ENCODE measurements at regions not wholly inside any gene's neighbourhood (a gene's known extent, or its start where the extent isn't known, plus 50 kb on each side); places are given as distances from the start of the nearest gene placed in this dataset.

DNA sequence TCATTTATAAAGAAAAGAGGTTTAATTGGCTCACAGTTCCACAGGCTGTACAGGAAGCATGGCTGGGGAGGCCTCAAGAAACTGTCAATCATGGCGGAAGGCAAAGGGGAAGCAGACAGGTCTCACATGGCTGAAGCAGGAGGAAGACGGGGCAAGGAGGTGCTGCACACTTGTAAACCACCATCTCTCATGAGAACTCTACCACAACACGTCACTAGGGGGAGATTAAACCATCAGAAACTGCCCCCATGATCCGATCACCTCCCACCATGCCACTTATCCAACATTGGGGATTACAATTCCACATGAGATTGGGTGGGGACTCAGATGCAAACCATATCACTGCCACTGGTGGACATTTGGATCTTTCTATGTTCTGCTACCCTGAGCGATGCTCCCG lies 351.4 kb downstream of the NPHP4 start:
- Histone ChIP-seq H3K4me3 (ENCODE audit: low read length) (no peak overlapping the region), H3K9me3 (ENCODE audit: low read length) (no peaks in the 10 kb centered on the region), H3K4me1 (ENCODE audit: insufficient read depth, low read length) (no peaks in the 10 kb centered on the region), H3K27ac (ENCODE audit: low read depth, low read length) (no peak overlapping the region), H3K36me3 (ENCODE audit: insufficient read depth, low read length) (no peaks in the 10 kb centered on the region), H3K27me3 (ENCODE audit: insufficient read depth, low read length, poor library complexity, severe bottlenecking) (no peaks in the 10 kb centered on the region)
- H3K4me1 Mint-ChIP-seq, result peaks cover 3 to 8% (median 7%) of the 10 kb centered on the region in 3 donors
- CTCF ChIA-PET, result interaction anchor here (4.3 kb wide), 1 partner anchor 105 kb away, joined by 38 read pairs; no protein-coding TSS in a partner anchor
- peaks cover 0 to 3% (median 0%) of the 10 kb centered on the region in 3 donors for H3K36me3 Mint-ChIP-seq
- H3K9me3 Mint-ChIP-seq, result peaks cover 0 to 4% (median 2%) of the 10 kb centered on the region in 5 donors
- DNase-seq, result no peak
- peak overlapping the region in 2 of 8 donors; percentile 17 to 57 for H3K27ac Mint-ChIP-seq
- peaks cover 28 to 30% of the 10 kb centered on the region in 2 donors for H3K27me3 Mint-ChIP-seq
- no peak overlapping the region for H3K4me3 Mint-ChIP-seq
- POLR2A ChIA-PET, result no interaction called here

DNA sequence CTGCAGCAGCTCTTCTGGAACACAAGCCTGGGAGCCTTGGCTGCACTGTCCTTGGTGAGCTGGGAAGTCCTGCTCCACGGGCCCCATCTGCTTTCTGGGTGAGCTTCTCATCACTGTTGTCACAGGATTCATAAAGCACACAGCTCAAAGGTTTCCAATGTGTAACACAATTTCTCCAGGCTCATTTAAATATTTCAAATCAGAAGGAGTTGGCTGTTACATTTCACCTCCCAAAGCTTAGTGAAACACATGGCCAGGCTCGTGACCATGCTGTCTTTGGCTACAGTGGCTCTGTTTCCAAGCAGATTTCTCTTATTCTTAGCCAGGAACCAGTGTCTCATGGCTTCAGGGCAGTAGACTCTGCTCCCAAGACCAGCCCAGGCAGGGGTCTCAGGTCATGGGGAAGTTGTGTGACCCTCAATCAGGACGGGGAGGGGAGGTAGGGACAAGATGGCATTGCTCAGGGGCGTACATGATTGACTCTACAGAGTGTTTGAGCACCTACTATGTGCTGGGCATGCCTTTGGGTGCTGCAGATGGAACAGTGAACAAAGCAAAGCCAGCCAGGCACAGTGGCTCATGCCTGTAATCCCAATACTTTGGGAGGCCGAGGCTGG lies 353.0 kb downstream of the NPHP4 start:
- CTCF ChIA-PET, result interaction anchor here (0.6 to 4.3 kb wide), 4 partner anchors 28 to 106 kb away, joined by 3 to 38 read pairs (median 4); no protein-coding TSS in a partner anchor
- peaks cover 0 to 2% (median 0%) of the 10 kb centered on the region in 5 donors for H3K9me3 Mint-ChIP-seq
- H3K27me3 ChIP-seq (ENCODE audit: insufficient read depth, low read length, poor library complexity, severe bottlenecking), result no peaks in the 10 kb centered on the region
- POLR2A ChIA-PET, result no interaction called here
- H3K27ac Mint-ChIP-seq, result no peak overlapping the region
- DNase-seq, result no peak
- peak overlapping the region in 1 of 7 donors; percentile 48 for H3K4me3 Mint-ChIP-seq
- H3K4me3 ChIP-seq (ENCODE audit: low read length), result no peak overlapping the region
- peaks cover 0 to 3% (median 0%) of the 10 kb centered on the region in 3 donors for H3K36me3 Mint-ChIP-seq
- no peaks in the 10 kb centered on the region for H3K9me3 ChIP-seq (ENCODE audit: low read length)
- H3K27ac ChIP-seq (ENCODE audit: low read depth, low read length), result no peak overlapping the region
- peaks cover 3 to 8% (median 7%) of the 10 kb centered on the region in 3 donors for H3K4me1 Mint-ChIP-seq
- H3K27me3 Mint-ChIP-seq, result peaks cover 24 to 32% of the 10 kb centered on the region in 2 donors
- H3K4me1 ChIP-seq (ENCODE audit: insufficient read depth, low read length), result no peaks in the 10 kb centered on the region
- H3K36me3 ChIP-seq (ENCODE audit: insufficient read depth, low read length), result no peaks in the 10 kb centered on the region

DNA sequence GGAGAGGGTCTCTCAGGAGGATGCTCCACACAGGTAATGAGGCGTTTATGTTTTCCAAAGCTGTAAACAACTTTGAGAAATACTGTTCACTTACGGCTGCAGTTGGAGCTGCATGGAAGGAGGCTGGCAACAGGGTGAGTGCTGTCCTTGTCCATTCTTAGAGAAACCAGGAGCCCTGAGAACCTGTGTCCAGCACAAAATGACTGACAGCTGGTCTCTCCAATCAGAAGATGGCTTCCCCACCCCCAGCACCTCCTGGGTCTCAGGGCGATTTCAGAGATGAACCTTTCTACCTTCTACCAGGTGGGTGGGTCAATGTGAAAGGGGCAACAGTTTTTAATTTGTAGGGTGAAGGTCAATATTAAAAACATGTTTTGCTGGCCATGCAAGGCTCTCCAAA lies 353.6 kb downstream of the NPHP4 start:
- Mint-ChIP-seq H3K36me3 (peaks cover 0 to 3% (median 0%) of the 10 kb centered on the region in 3 donors), H3K9me3 (peaks cover 0 to 2% (median 0%) of the 10 kb centered on the region in 5 donors), H3K27me3 (peaks cover 24 to 32% of the 10 kb centered on the region in 2 donors), H3K27ac (no peak overlapping the region), H3K4me3 (no peak overlapping the region), H3K4me1 (peaks cover 3 to 8% (median 7%) of the 10 kb centered on the region in 3 donors)
- CTCF ChIA-PET, result interaction anchor here (0.8 to 4.3 kb wide), 3 partner anchors 29 to 107 kb away, joined by 3 to 38 read pairs (median 4); no protein-coding TSS in a partner anchor
- Histone ChIP-seq H3K27me3 (ENCODE audit: insufficient read depth, low read length, poor library complexity, severe bottlenecking) (no peaks in the 10 kb centered on the region), H3K4me1 (ENCODE audit: insufficient read depth, low read length) (no peaks in the 10 kb centered on the region), H3K9me3 (ENCODE audit: low read length) (no peaks in the 10 kb centered on the region), H3K27ac (ENCODE audit: low read depth, low read length) (no peak overlapping the region), H3K36me3 (ENCODE audit: insufficient read depth, low read length) (no peaks in the 10 kb centered on the region), H3K4me3 (ENCODE audit: low read length) (no peak overlapping the region)
- POLR2A ChIA-PET, result no interaction called here
- DNase-seq, result no peak

DNA sequence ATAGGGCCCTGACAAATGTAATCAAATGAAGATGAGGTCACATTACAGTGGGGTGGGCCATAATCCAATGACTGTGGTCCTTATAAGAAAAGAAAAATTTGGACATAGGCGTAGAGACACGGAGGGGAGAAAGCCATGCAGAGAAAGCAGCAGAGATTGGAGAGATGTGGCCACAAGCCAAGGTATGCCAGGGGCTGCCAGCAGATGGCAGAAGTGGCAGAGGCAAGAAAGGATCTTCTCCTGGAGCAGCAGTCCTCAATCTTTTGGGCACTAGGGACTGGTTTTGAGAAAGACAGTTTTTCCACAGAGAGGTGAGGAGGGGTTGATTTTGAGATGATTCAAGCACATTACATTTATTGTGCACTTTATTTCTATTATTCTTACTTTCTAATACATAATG lies 355.1 kb downstream of the NPHP4 start:
- H3K4me3 Mint-ChIP-seq, result no peak overlapping the region
- H3K4me1 Mint-ChIP-seq, result peaks cover 3 to 8% (median 7%) of the 10 kb centered on the region in 3 donors
- H3K36me3 Mint-ChIP-seq, result peaks cover 0 to 4% (median 0%) of the 10 kb centered on the region in 3 donors
- Histone ChIP-seq H3K9me3 (ENCODE audit: low read length) (no peaks in the 10 kb centered on the region), H3K27ac (ENCODE audit: low read depth, low read length) (no peak overlapping the region), H3K27me3 (ENCODE audit: insufficient read depth, low read length, poor library complexity, severe bottlenecking) (no peaks in the 10 kb centered on the region), H3K36me3 (ENCODE audit: insufficient read depth, low read length) (no peaks in the 10 kb centered on the region), H3K4me3 (ENCODE audit: low read length) (no peak overlapping the region), H3K4me1 (ENCODE audit: insufficient read depth, low read length) (no peaks in the 10 kb centered on the region)
- H3K27me3 Mint-ChIP-seq, result peaks cover 21 to 30% of the 10 kb centered on the region in 2 donors
- DNase-seq, result peak in 2 of 5 donors; percentile 14 to 59
- H3K27ac Mint-ChIP-seq, result no peak overlapping the region
- ChIA-PET CTCF (interaction anchor here (1.3 to 4.3 kb wide), 2 partner anchors 108 to 115 kb away, joined by 3 to 38 read pairs; no protein-coding TSS in a partner anchor), POLR2A (no interaction called here)
- peaks cover 0 to 2% (median 0%) of the 10 kb centered on the region in 5 donors for H3K9me3 Mint-ChIP-seq

DNA sequence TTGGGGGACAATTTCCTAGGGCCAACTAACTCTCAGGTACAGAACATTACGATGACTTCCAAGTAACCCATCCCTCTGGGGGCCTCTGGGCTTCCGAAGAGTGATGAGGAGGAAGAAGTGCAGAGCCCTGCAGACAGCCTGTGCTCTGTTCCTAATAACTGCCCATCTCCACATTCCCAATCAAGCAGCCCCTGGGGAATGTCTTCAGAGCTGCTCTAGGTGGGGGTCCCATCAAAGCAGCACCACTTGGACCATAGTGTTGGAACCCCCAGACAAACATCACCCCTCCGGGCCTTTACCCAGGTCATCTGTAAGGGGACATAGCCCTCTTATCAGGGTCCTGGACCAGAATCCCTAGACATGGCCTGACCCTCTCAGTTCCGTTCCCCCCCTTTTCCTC lies 357.3 kb downstream of the NPHP4 start:
- Histone ChIP-seq H3K4me1 (ENCODE audit: insufficient read depth, low read length) (no peaks in the 10 kb centered on the region), H3K27me3 (ENCODE audit: insufficient read depth, low read length, poor library complexity, severe bottlenecking) (no peaks in the 10 kb centered on the region), H3K36me3 (ENCODE audit: insufficient read depth, low read length) (no peaks in the 10 kb centered on the region), H3K27ac (ENCODE audit: low read depth, low read length) (no peak overlapping the region), H3K9me3 (ENCODE audit: low read length) (no peaks in the 10 kb centered on the region), H3K4me3 (ENCODE audit: low read length) (no peak overlapping the region)
- Mint-ChIP-seq H3K36me3 (peaks cover 0 to 4% (median 0%) of the 10 kb centered on the region in 3 donors), H3K27me3 (peaks cover 17 to 29% of the 10 kb centered on the region in 2 donors), H3K27ac (no peak overlapping the region), H3K9me3 (peaks cover 0 to 2% (median 0%) of the 10 kb centered on the region in 5 donors), H3K4me3 (no peak overlapping the region), H3K4me1 (peaks cover 0 to 9% (median 0%) of the 10 kb centered on the region in 3 donors)
- POLR2A ChIA-PET, result no interaction called here
- CTCF ChIA-PET, result interaction anchor here (2.1 kb wide), 1 partner anchor 110 kb away, joined by 10 read pairs; no protein-coding TSS in a partner anchor
- DNase-seq, result no peak

DNA sequence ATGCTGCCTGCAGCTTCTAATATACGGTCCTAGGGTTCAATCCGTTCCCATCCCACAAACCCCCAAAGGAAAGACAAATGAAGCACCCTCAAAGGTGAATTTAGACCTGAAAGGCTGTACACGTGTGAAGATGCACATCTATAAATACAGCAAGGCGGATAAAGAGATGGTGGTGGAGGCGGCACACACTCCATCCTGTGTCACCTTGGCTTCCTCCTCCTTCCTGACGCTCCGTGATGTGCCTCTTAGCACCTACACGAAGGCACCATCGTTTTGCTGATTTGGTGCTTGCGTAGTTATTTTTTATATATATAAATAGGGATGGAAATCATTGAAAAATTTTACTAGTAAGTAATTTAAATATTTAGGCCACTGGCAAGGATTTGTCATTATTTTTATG lies 359.4 kb downstream of the NPHP4 start:
- ChIA-PET POLR2A (no interaction called here), CTCF (no interaction called here)
- H3K27me3 ChIP-seq (ENCODE audit: insufficient read depth, low read length, poor library complexity, severe bottlenecking), result no peaks in the 10 kb centered on the region
- H3K4me1 Mint-ChIP-seq, result peaks cover 0 to 9% (median 0%) of the 10 kb centered on the region in 3 donors
- H3K27me3 Mint-ChIP-seq, result peaks cover 15 to 31% of the 10 kb centered on the region in 2 donors
- no peaks in the 10 kb centered on the region for H3K36me3 ChIP-seq (ENCODE audit: insufficient read depth, low read length)
- no peak overlapping the region for H3K4me3 ChIP-seq (ENCODE audit: low read length)
- H3K36me3 Mint-ChIP-seq, result peaks cover 0 to 4% (median 0%) of the 10 kb centered on the region in 3 donors
- DNase-seq, result no peak
- no peak overlapping the region for H3K27ac Mint-ChIP-seq
- H3K9me3 ChIP-seq (ENCODE audit: low read length), result no peaks in the 10 kb centered on the region
- H3K4me1 ChIP-seq (ENCODE audit: insufficient read depth, low read length), result no peaks in the 10 kb centered on the region
- H3K4me3 Mint-ChIP-seq, result no peak overlapping the region
- H3K9me3 Mint-ChIP-seq, result peaks cover 0 to 2% (median 0%) of the 10 kb centered on the region in 5 donors
- H3K27ac ChIP-seq (ENCODE audit: low read depth, low read length), result no peak overlapping the region

DNA sequence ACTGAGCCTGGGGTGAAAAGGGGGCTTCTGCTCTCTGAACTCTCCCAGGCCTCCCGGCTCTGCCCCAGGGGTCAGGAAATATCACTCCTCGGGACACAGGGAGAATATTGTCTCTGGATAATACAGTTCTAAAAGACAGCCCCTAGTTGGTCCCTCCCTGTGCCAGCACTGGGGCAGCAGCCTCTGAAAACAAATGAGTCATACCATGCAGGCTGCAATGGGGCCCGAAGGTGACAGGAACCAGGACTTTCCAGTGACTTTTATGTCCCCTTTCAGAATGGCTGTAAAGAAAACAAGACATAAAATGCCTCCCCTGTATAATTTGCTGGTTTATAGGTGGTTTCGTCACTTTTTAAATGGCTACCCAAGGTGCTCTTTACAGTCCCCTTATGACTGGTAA lies 360.0 kb downstream of the NPHP4 start:
- Mint-ChIP-seq H3K27me3 (peaks cover 13 to 30% of the 10 kb centered on the region in 2 donors), H3K27ac (peak overlapping the region in 1 of 8 donors; percentile 25), H3K4me1 (peaks cover 0 to 8% (median 0%) of the 10 kb centered on the region in 3 donors), H3K9me3 (peaks cover 0 to 2% (median 0%) of the 10 kb centered on the region in 5 donors), H3K4me3 (no peak overlapping the region), H3K36me3 (peaks cover 0 to 4% (median 0%) of the 10 kb centered on the region in 3 donors)
- Histone ChIP-seq H3K36me3 (ENCODE audit: insufficient read depth, low read length) (no peaks in the 10 kb centered on the region), H3K27ac (ENCODE audit: low read depth, low read length) (no peak overlapping the region), H3K27me3 (ENCODE audit: insufficient read depth, low read length, poor library complexity, severe bottlenecking) (no peaks in the 10 kb centered on the region), H3K9me3 (ENCODE audit: low read length) (no peaks in the 10 kb centered on the region), H3K4me3 (ENCODE audit: low read length) (no peak overlapping the region), H3K4me1 (ENCODE audit: insufficient read depth, low read length) (no peaks in the 10 kb centered on the region)
- no peak for DNase-seq
- ChIA-PET POLR2A (no interaction called here), CTCF (no interaction called here)

DNA sequence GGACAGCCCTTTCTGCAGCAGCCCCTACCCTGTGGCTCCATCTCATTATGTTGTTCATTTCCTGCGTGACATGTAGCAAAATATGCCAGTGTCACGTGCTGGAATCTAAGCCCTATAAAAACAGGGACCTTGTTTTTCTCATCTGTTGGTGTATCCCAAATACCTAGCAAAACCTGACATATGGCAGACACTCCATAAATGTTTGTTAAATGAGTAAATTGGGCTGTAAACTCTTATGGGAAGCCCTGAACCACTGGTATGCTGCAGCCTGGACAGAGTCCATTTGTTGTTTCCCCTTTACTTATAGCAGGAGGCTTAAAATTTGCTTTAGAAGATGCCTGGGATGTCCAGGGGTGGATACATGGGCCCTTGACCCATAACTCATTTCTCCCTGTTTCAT lies 363.8 kb downstream of the NPHP4 start:
- H3K27ac ChIP-seq (ENCODE audit: low read depth, low read length), result no peak overlapping the region
- Mint-ChIP-seq H3K27ac (peak overlapping the region in 1 of 8 donors; percentile 3), H3K36me3 (peaks cover 0 to under 1% (median 0%) of the 10 kb centered on the region in 3 donors), H3K9me3 (no peaks in the 10 kb centered on the region), H3K4me3 (no peak overlapping the region), H3K4me1 (peaks cover 0 to 6% (median 0%) of the 10 kb centered on the region in 3 donors), H3K27me3 (peaks cover 9 to 23% of the 10 kb centered on the region in 2 donors)
- CTCF ChIA-PET, result no interaction called here
- no peaks in the 10 kb centered on the region for H3K36me3 ChIP-seq (ENCODE audit: insufficient read depth, low read length)
- POLR2A ChIA-PET, result no interaction called here
- DNase-seq, result no peak
- H3K4me1 ChIP-seq (ENCODE audit: insufficient read depth, low read length), result no peaks in the 10 kb centered on the region
- H3K27me3 ChIP-seq (ENCODE audit: insufficient read depth, low read length, poor library complexity, severe bottlenecking), result no peaks in the 10 kb centered on the region
- H3K9me3 ChIP-seq (ENCODE audit: low read length), result no peaks in the 10 kb centered on the region
- H3K4me3 ChIP-seq (ENCODE audit: low read length), result no peak overlapping the region
